Thoracic aorta (tissue), 2 donors: ENCODE measurements at regions not wholly inside any gene's neighbourhood (a gene's known extent, or its start where the extent isn't known, plus 50 kb on each side); places are given as distances from the start of the nearest gene placed in this dataset.

Experiments
- ATAC-seq: fragments of 150-250 bp; one replicate; pipeline ENCODE4 v1.8.0; 2017; ENCODE audit warnings: low read depth; ENCODE audit not compliant: insufficient number of reproducible peaks, low FRiP score
- DNase-seq: peaks from one replicate; pipeline ENCODE4 v3.0.0-alpha.2; 2020; ENCODE audit warnings: low spot score
- H3K27ac ChIP-seq, 2 donors: fragments of 200-600 bp; sonication (generic); 1 replicate in 1 of 2; 2 replicates in 1 of 2; pipeline ENCODE4 v1.5.1; 2016; ENCODE audit warnings: mild to moderate bottlenecking in 2 of 2, moderate library complexity in 2 of 2
- H3K27me3 ChIP-seq: fragments of 200-600 bp; sonication (generic); replicated peaks from 2 replicates; pipeline ENCODE4 v1.6.0; 2016; ENCODE audit warnings: mild to moderate bottlenecking; ENCODE audit not compliant: insufficient read depth
- H3K36me3 ChIP-seq: fragments of 200-600 bp; sonication (generic); one replicate; pipeline ENCODE4 v1.5.1; 2016
- H3K4me1 ChIP-seq, 2 donors: fragments of 200-600 bp; sonication (generic); 1 replicate in 1 of 2; 2 replicates in 1 of 2; pipeline versions ENCODE4 v1.5.1 to v1.6.0; 2016; ENCODE audit warnings: low read depth in 2 of 2, mild to moderate bottlenecking in 1 of 2; ENCODE audit not compliant: control insufficient read depth in 1 of 2
- H3K4me3 ChIP-seq: fragments of 200-600 bp; sonication (generic); 2 replicates; pipeline ENCODE4 v1.5.1; 2016; ENCODE audit warnings: mild to moderate bottlenecking
- H3K9me3 ChIP-seq: fragments of 200-600 bp; sonication (generic); 2 replicates; pipeline ENCODE4 v1.5.1; 2016
- TF ChIP-seq, protein P1 (sequence below): fragments of 200-600 bp; sonication (generic); IDR thresholded peaks from one replicate; pipeline ENCODE4 v1.5.1; 2019; ENCODE audit warnings: antibody characterized with exemption

- no peaks in the 10 kb centered on the region for H3K36me3 ChIP-seq
- no peaks in the 10 kb centered on the region for H3K9me3 ChIP-seq
- H3K4me1 ChIP-seq = peaks cover 0 to 4% of the 10 kb centered on the region in 2 donors
- no peak overlapping the region for H3K4me3 ChIP-seq
- no peaks in the 10 kb centered on the region for H3K27me3 ChIP-seq
- no peak for ATAC-seq
- no peak for DNase-seq
- no peak overlapping the region for H3K27ac ChIP-seq
- TF ChIP-seq, protein P1, sequence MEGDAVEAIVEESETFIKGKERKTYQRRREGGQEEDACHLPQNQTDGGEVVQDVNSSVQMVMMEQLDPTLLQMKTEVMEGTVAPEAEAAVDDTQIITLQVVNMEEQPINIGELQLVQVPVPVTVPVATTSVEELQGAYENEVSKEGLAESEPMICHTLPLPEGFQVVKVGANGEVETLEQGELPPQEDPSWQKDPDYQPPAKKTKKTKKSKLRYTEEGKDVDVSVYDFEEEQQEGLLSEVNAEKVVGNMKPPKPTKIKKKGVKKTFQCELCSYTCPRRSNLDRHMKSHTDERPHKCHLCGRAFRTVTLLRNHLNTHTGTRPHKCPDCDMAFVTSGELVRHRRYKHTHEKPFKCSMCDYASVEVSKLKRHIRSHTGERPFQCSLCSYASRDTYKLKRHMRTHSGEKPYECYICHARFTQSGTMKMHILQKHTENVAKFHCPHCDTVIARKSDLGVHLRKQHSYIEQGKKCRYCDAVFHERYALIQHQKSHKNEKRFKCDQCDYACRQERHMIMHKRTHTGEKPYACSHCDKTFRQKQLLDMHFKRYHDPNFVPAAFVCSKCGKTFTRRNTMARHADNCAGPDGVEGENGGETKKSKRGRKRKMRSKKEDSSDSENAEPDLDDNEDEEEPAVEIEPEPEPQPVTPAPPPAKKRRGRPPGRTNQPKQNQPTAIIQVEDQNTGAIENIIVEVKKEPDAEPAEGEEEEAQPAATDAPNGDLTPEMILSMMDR = no peak
These were observed 83.8 kb upstream of the TMEM168 start for GRCh38 chr7:112873831-112874553.

- no peak for ATAC-seq
- Histone ChIP-seq H3K4me3 (no peak overlapping the region), H3K27me3 (no peaks in the 10 kb centered on the region), H3K27ac (no peak overlapping the region), H3K9me3 (no peaks in the 10 kb centered on the region), H3K36me3 (no peaks in the 10 kb centered on the region), H3K4me1 (no peaks in the 10 kb centered on the region)
- TF ChIP-seq, protein P1 = peak; percentile 25
- no peak for DNase-seq
These were observed 79.0 kb upstream of the TMEM168 start for GRCh38 chr7:112869111-112869774.

- DNase-seq = no peak
- TF ChIP-seq, protein P1 = no peak
- no peak overlapping the region for H3K4me3 ChIP-seq
- no peaks in the 10 kb centered on the region for H3K36me3 ChIP-seq
- H3K4me1 ChIP-seq = no peaks in the 10 kb centered on the region
- H3K27ac ChIP-seq = no peak overlapping the region
- ATAC-seq = no peak
- H3K9me3 ChIP-seq = no peaks in the 10 kb centered on the region
- no peaks in the 10 kb centered on the region for H3K27me3 ChIP-seq
These were observed 78.4 kb upstream of the TMEM168 start for GRCh38 chr7:112868609-112869008.

- Histone ChIP-seq H3K9me3 (no peaks in the 10 kb centered on the region), H3K4me1 (no peaks in the 10 kb centered on the region), H3K27ac (no peak overlapping the region), H3K36me3 (no peaks in the 10 kb centered on the region), H3K4me3 (no peak overlapping the region), H3K27me3 (no peaks in the 10 kb centered on the region)
- DNase-seq (no peak), ATAC-seq (no peak)
- TF ChIP-seq, protein P1 = no peak
These were observed 76.2 kb upstream of the TMEM168 start for GRCh38 chr7:112866424-112866823.

DNA sequence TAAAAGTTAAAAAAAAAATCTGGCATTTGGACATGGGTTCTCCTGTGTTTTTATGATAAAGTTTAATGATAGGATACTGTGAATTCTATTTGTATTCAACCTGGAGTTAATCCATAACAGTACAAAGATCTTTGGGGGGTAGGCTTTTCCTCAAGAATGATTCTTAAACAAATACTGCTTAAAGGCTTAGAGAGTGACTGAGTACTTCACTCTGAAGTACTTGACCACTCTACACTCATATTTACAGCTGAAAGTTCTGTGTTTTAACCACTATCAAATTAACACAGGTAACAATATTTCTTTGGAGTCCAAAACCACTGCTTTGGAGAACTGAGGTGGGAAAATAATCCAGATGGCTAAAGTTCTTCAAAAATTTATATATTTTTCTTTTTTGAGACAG, 74.2 kb upstream of the TMEM168 start:
- Histone ChIP-seq H3K4me3 (no peak overlapping the region), H3K27me3 (no peaks in the 10 kb centered on the region), H3K9me3 (no peaks in the 10 kb centered on the region), H3K27ac (no peak overlapping the region), H3K4me1 (no peaks in the 10 kb centered on the region), H3K36me3 (no peaks in the 10 kb centered on the region)
- TF ChIP-seq, protein P1 = no peak
- ATAC-seq (no peak), DNase-seq (no peak)
